GM23338 (cell line): ENCODE measurements at regions not wholly inside any gene's neighbourhood (a gene's known extent, or its start where the extent isn't known, plus 50 kb on each side); places are given as distances from the start of the nearest gene placed in this dataset.

Source experiments
- ATAC-seq: fragments of 200-7000 bp; cut with Tn5 transposase; 3 replicates; pipeline ENCODE4 v1.9.1; 2020
- DNase-seq: peaks from one replicate; pipeline ENCODE4 v3.0.0-alpha.2; 2015; ENCODE audit warnings: low spot score
- H2AFZ ChIP-seq: fragments of 200-600 bp; sonication (generic); 2 replicates; pipeline ENCODE4 v1.8.0; 2016; ENCODE audit warnings: antibody characterized with exemption, mild to moderate bottlenecking, moderate library complexity
- H3F3A ChIP-seq: fragments of 200-600 bp; sonication (generic); replicated peaks from 2 replicates; pipeline ENCODE4 v1.8.0; 2017; ENCODE audit warnings: antibody characterized with exemption, mixed run types, low read depth
- H3K27ac ChIP-seq: fragments of 200-600 bp; sonication (generic); 2 replicates; pipeline ENCODE4 v1.6.1; 2016; ENCODE audit warnings: low read depth
- H3K27me3 ChIP-seq: fragments of 200-600 bp; sonication (generic); 2 replicates; pipeline ENCODE4 v1.8.0; 2016; ENCODE audit warnings: mild to moderate bottlenecking, mixed run types, moderate library complexity; ENCODE audit not compliant: insufficient read depth
- H3K36me3 ChIP-seq: fragments of 200-600 bp; sonication (generic); 2 replicates; pipeline ENCODE4 v1.8.0; 2016; ENCODE audit warnings: mild to moderate bottlenecking; ENCODE audit not compliant: insufficient read depth
- H3K4me1 ChIP-seq: fragments of 200-600 bp; sonication (generic); 2 replicates; pipeline ENCODE4 v1.8.0; 2016; ENCODE audit warnings: mild to moderate bottlenecking, moderate library complexity; ENCODE audit not compliant: insufficient read depth
- H3K4me2 ChIP-seq: fragments of 200-600 bp; sonication (generic); 2 replicates; pipeline ENCODE4 v1.7.1; 2017; ENCODE audit warnings: mixed run types
- H3K4me3 ChIP-seq: fragments of 200-600 bp; sonication (generic); 2 replicates; pipeline ENCODE4 v1.6.1; 2016; ENCODE audit warnings: mixed run types
- H3K79me2 ChIP-seq: fragments of 200-600 bp; sonication (generic); replicated peaks from 2 replicates; pipeline ENCODE4 v1.8.0; 2017; ENCODE audit warnings: mild to moderate bottlenecking; ENCODE audit not compliant: insufficient read depth
- H3K9me2 ChIP-seq: fragments of 200-600 bp; sonication (generic); 2 replicates; pipeline ENCODE4 v1.8.0; 2017; ENCODE audit not compliant: insufficient read depth
- H4K20me1 ChIP-seq: fragments of 200-600 bp; sonication (generic); replicated peaks from 2 replicates; pipeline ENCODE4 v1.8.0; 2017; ENCODE audit warnings: mild to moderate bottlenecking; ENCODE audit not compliant: insufficient read depth
- H3K27ac Mint-ChIP-seq: 2 replicates; pipeline ENCODE4 v1.8.0; 2020; ENCODE audit warnings: inconsistent platforms, mild to moderate bottlenecking, moderate library complexity, mixed read lengths
- H3K27me3 Mint-ChIP-seq: 3 replicates; pipeline ENCODE4 v1.8.0; 2022; ENCODE audit warnings: low read depth, mild to moderate bottlenecking, moderate library complexity, mixed read lengths, inconsistent platforms; ENCODE audit not compliant: insufficient read depth, poor library complexity
- H3K36me3 Mint-ChIP-seq: 3 replicates; pipeline ENCODE4 v1.8.0; 2021; ENCODE audit warnings: low read depth, mild to moderate bottlenecking, inconsistent platforms, moderate library complexity, mixed read lengths
- H3K4me1 Mint-ChIP-seq: 3 replicates; pipeline ENCODE4 v1.8.0; 2020; ENCODE audit warnings: mild to moderate bottlenecking, inconsistent platforms, mixed read lengths
- H3K4me3 Mint-ChIP-seq: 3 replicates; pipeline ENCODE4 v1.8.0; 2021; ENCODE audit warnings: moderate library complexity, mild to moderate bottlenecking, inconsistent platforms, mixed read lengths
- H3K9me3 Mint-ChIP-seq: 3 replicates; pipeline ENCODE4 v1.8.0; 2020; ENCODE audit warnings: moderate library complexity, mild to moderate bottlenecking, inconsistent platforms, mixed read lengths
- CREB1 ChIP-seq: fragments of 250-450 bp; sonication (Bioruptor Pico); IDR thresholded peaks from 2 replicates; pipeline ENCODE4 v1.5.0; 2020; ENCODE audit warnings: low read depth, mild to moderate bottlenecking, moderate library complexity
- ETS1 ChIP-seq: IDR thresholded peaks from 2 replicates; pipeline ENCODE4 v1.6.1; 2016; ENCODE audit warnings: antibody characterized with exemption
- EZH2 ChIP-seq: fragments of 200-600 bp; sonication (generic); IDR thresholded peaks from one replicate; pipeline ENCODE4 v1.8.0; 2017; ENCODE audit warnings: antibody characterized with exemption, mild to moderate bottlenecking, low read depth; ENCODE audit not compliant: unreplicated experiment
- EZH2phosphoT487 ChIP-seq: fragments of 200-600 bp; sonication (generic); IDR thresholded peaks from one replicate; pipeline ENCODE4 v1.8.1; 2018; ENCODE audit warnings: antibody characterized with exemption; ENCODE audit not compliant: unreplicated experiment
- JUNB ChIP-seq: IDR thresholded peaks from one replicate; pipeline ENCODE4 v1.6.1; 2016; ENCODE audit warnings: antibody characterized with exemption; ENCODE audit not compliant: unreplicated experiment
- NANOG ChIP-seq: IDR thresholded peaks from 2 replicates; pipeline ENCODE4 v1.6.1; 2016; ENCODE audit warnings: antibody characterized with exemption, borderline replicate concordance
- REST ChIP-seq: IDR thresholded peaks from one replicate; pipeline ENCODE4 v1.6.1; 2018; ENCODE audit warnings: antibody characterized with exemption; ENCODE audit not compliant: unreplicated experiment
- ZNF114 ChIP-seq: fragments of 250-450 bp; sonication (Bioruptor Pico); IDR thresholded peaks from 2 replicates; pipeline ENCODE4 v1.5.0; 2020; ENCODE audit warnings: mild to moderate bottlenecking, moderate library complexity
- ZNF331 ChIP-seq: fragments of 250-450 bp; sonication (Bioruptor Pico); IDR thresholded peaks from 2 replicates; pipeline ENCODE4 v1.5.0; 2020; ENCODE audit warnings: low read depth, mild to moderate bottlenecking, moderate library complexity

GRCh38 chr2:16317211-16317830 lies 348.3 kb downstream of the CYRIA start:
- H3K27ac ChIP-seq, result no peak overlapping the region
- H3K27me3 ChIP-seq, result no peaks in the 10 kb centered on the region
- H3K4me1 ChIP-seq, result 0 out of 2 replicates have a peak, but pooled peaks cover 6% of the 10 kb centered on the region
- ATAC-seq (no peak), DNase-seq (no peak)
- no peak overlapping the region for H3K4me3 ChIP-seq
- peaks cover 18% of the 10 kb centered on the region for H3K27me3 Mint-ChIP-seq
- H4K20me1 ChIP-seq, result no peaks in the 10 kb centered on the region
- H3F3A ChIP-seq, result no peaks in the 10 kb centered on the region
- no peaks in the 10 kb centered on the region for H3K79me2 ChIP-seq
- no peak overlapping the region for H3K27ac Mint-ChIP-seq
- no peaks in the 10 kb centered on the region for H3K36me3 ChIP-seq
- H3K9me3 Mint-ChIP-seq, result no peaks in the 10 kb centered on the region
- H3K36me3 Mint-ChIP-seq, result no peaks in the 10 kb centered on the region
- peaks cover 16% of the 10 kb centered on the region for H3K4me1 Mint-ChIP-seq
- no peak overlapping the region for H2AFZ ChIP-seq
- no peaks in the 10 kb centered on the region for H3K9me2 ChIP-seq
- H3K4me2 ChIP-seq, result no peak overlapping the region
- H3K4me3 Mint-ChIP-seq, result no peak overlapping the region
- no peak for TF ChIP-seq EZH2phosphoT487
- no peak for TF ChIP-seq CREB1
- TF ChIP-seq NANOG, result no peak
- no peak for TF ChIP-seq JUNB
- TF ChIP-seq ZNF331 (CRISPR knock-in tag), result no peak
- no peak for TF ChIP-seq REST
- no peak for TF ChIP-seq EZH2
- TF ChIP-seq ZNF114 (CRISPR knock-in tag), result no peak
- TF ChIP-seq ETS1, result no peak

- Histone ChIP-seq H3K27ac (no peak overlapping the region), H3K36me3 (no peaks in the 10 kb centered on the region), H3K79me2 (no peaks in the 10 kb centered on the region), H3K4me3 (no peak overlapping the region), H4K20me1 (no peaks in the 10 kb centered on the region), H3K4me2 (no peak overlapping the region), H3F3A (no peaks in the 10 kb centered on the region), H3K27me3 (no peaks in the 10 kb centered on the region), H3K9me2 (no peaks in the 10 kb centered on the region), H3K4me1 (0 out of 2 replicates have a peak, but pooled peaks cover 6% of the 10 kb centered on the region), H2AFZ (0 out of 2 replicates have a peak overlapping the region, but pooled peaks have one; percentile 28)
- Mint-ChIP-seq H3K9me3 (no peaks in the 10 kb centered on the region), H3K27me3 (peaks cover 17% of the 10 kb centered on the region), H3K4me1 (peaks cover 16% of the 10 kb centered on the region), H3K36me3 (no peaks in the 10 kb centered on the region), H3K27ac (no peak overlapping the region), H3K4me3 (no peak overlapping the region)
- DNase-seq, result no peak
- ATAC-seq, result no peak
- TF ChIP-seq ZNF331 (CRISPR knock-in tag), result no peak
These were observed 349.0 kb downstream of the CYRIA start for GRCh38 chr2:16316456-16317210.
